SU-DHL-6 (cell line): ENCODE measurements at regions not wholly inside any gene's neighbourhood (a gene's known extent, or its start where the extent isn't known, plus 50 kb on each side); places are given as distances from the start of the nearest gene placed in this dataset.

ENCODE experiments used
- H2AFZ ChIP-seq: fragments of 200-600 bp; sonication (generic); 2 replicates; pipeline ENCODE4 v1.6.1; 2014; ENCODE audit warnings: low read depth, mild to moderate bottlenecking, moderate library complexity, mixed read lengths, antibody characterized with exemption, low read length; ENCODE audit not compliant: severe bottlenecking
- H3F3A ChIP-seq: fragments of 200-600 bp; shearing (Covaris generic); 2 replicates; pipeline ENCODE4 v1.6.0; 2016; ENCODE audit warnings: antibody characterized with exemption, mild to moderate bottlenecking; ENCODE audit not compliant: insufficient read depth
- H3K27ac ChIP-seq: fragments of 200-600 bp; sonication (generic); 2 replicates; pipeline ENCODE4 v1.5.1; 2016; ENCODE audit warnings: low read depth, mild to moderate bottlenecking, low read length, moderate library complexity, mixed read lengths
- H3K27me3 ChIP-seq: fragments of 200-600 bp; sonication (generic), shearing (Covaris generic); 2 replicates; pipeline ENCODE4 v1.6.0; 2014; ENCODE audit warnings: mild to moderate bottlenecking, low read length
- H3K36me3 ChIP-seq: fragments of 200-600 bp; sonication (generic); 2 replicates; pipeline ENCODE4 v1.6.1; 2014; ENCODE audit warnings: mild to moderate bottlenecking, low read length, mixed read lengths
- H3K4me2 ChIP-seq: fragments of 300-600, 200-600 bp; shearing (Covaris generic), sonication (generic); 2 replicates; pipeline ENCODE4 v1.6.0; 2014; ENCODE audit warnings: low read length, low read depth, mild to moderate bottlenecking; ENCODE audit not compliant: poor library complexity, severe bottlenecking
- H3K4me3 ChIP-seq: fragments of 200-600 bp; sonication (generic); 2 replicates; pipeline ENCODE4 v1.5.1; 2014; ENCODE audit warnings: antibody characterized with exemption, low read length, mild to moderate bottlenecking, mixed read lengths; ENCODE audit not compliant: insufficient read depth, poor library complexity, severe bottlenecking
- H3K79me2 ChIP-seq: fragments of 200-600 bp; sonication (generic); 2 replicates; pipeline ENCODE4 v1.6.1; 2014; ENCODE audit warnings: mild to moderate bottlenecking, low read length, moderate library complexity; ENCODE audit not compliant: insufficient read depth
- H3K9ac ChIP-seq: fragments of 200-600 bp; sonication (generic); 2 replicates; pipeline ENCODE4 v1.7.0; 2014; ENCODE audit warnings: mild to moderate bottlenecking, low read length
- H3K9me2 ChIP-seq: fragments of 200-600 bp; sonication (generic); replicated peaks from 2 replicates; pipeline ENCODE4 v1.6.1; 2014; ENCODE audit warnings: low read length; ENCODE audit not compliant: insufficient read depth
- H3K9me3 ChIP-seq: fragments of 200-600 bp; sonication (generic); 2 replicates; pipeline ENCODE4 v1.6.1; 2014; ENCODE audit warnings: low read length, mixed read lengths; ENCODE audit not compliant: insufficient read depth
- H4K20me1 ChIP-seq: fragments of 200-600 bp; sonication (generic); 2 replicates; pipeline ENCODE4 v1.6.1; 2014; ENCODE audit warnings: low read depth, mild to moderate bottlenecking, antibody characterized with exemption, low read length, moderate library complexity, mixed read lengths
- EZH2phosphoT487 ChIP-seq: fragments of 200-600 bp; sonication (generic), shearing (Covaris generic); conservative IDR thresholded peaks from 2 replicates; pipeline ENCODE4 v1.6.1; 2018; ENCODE audit warnings: mild to moderate bottlenecking, antibody characterized with exemption, low read length, moderate library complexity, mixed read lengths
- TF ChIP-seq, protein P1 (sequence below): fragments of 200-600 bp; sonication (generic); IDR thresholded peaks from one replicate; pipeline ENCODE4 v1.5.1; 2017; ENCODE audit warnings: antibody characterized with exemption, mild to moderate bottlenecking, low read length, moderate library complexity; ENCODE audit not compliant: insufficient read depth, poor library complexity, severe bottlenecking

DNA sequence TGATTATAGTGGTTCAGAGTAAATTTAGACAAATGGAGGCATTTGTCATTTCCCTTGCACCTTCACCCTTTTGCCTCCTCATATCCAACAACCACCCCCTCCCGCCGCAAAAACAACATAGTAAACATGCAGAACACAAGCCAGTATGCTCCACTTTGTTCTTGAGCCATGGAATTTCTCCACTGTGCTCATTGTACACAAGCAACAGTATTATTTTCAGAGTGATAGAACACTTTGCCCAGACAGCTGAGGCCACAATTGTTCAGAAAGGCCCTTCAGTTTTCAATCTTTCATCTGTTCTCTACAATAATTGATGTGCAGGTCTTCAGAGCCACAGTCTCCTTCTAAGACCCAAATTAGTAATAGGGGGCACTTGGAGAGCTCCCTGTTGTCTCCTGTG lies 272.8 kb upstream of the SLC30A5 start:
- H3K9me2 ChIP-seq = no peaks in the 10 kb centered on the region
- H3K4me3 ChIP-seq = no peak overlapping the region
- H3K27ac ChIP-seq = no peak overlapping the region
- H3K9ac ChIP-seq = no peak overlapping the region
- H3F3A ChIP-seq = no peaks in the 10 kb centered on the region
- no peak overlapping the region for H3K4me2 ChIP-seq
- no peaks in the 10 kb centered on the region for H3K79me2 ChIP-seq
- H3K36me3 ChIP-seq = no peaks in the 10 kb centered on the region
- no peaks in the 10 kb centered on the region for H3K9me3 ChIP-seq
- H3K27me3 ChIP-seq = no peaks in the 10 kb centered on the region
- TF ChIP-seq, protein P1, sequence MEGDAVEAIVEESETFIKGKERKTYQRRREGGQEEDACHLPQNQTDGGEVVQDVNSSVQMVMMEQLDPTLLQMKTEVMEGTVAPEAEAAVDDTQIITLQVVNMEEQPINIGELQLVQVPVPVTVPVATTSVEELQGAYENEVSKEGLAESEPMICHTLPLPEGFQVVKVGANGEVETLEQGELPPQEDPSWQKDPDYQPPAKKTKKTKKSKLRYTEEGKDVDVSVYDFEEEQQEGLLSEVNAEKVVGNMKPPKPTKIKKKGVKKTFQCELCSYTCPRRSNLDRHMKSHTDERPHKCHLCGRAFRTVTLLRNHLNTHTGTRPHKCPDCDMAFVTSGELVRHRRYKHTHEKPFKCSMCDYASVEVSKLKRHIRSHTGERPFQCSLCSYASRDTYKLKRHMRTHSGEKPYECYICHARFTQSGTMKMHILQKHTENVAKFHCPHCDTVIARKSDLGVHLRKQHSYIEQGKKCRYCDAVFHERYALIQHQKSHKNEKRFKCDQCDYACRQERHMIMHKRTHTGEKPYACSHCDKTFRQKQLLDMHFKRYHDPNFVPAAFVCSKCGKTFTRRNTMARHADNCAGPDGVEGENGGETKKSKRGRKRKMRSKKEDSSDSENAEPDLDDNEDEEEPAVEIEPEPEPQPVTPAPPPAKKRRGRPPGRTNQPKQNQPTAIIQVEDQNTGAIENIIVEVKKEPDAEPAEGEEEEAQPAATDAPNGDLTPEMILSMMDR = no peak
- TF ChIP-seq EZH2phosphoT487 = no peak
- H2AFZ ChIP-seq = no peak overlapping the region
- H4K20me1 ChIP-seq = no peaks in the 10 kb centered on the region

DNA sequence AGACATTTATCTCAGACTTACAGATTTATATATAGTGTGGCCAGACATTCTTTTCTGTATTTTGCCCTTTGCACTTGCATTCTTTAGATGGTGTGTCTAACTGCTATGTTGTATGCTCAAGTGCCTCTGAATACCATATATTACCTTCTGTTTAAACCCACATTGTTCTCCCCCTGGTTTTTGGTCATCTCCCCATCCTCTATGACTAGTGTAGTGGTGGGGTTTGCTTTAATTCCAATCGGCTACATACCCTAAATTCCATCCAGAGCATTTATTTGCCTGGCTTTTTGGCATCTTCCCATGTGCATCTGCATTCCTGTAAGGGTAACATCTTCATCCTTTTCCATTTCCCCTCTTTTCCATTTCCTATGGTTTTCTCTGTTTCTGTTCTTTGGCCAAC lies 271.0 kb upstream of the SLC30A5 start:
- no peak overlapping the region for H3K9ac ChIP-seq
- H3K27me3 ChIP-seq = no peaks in the 10 kb centered on the region
- H3K27ac ChIP-seq = no peak overlapping the region
- no peaks in the 10 kb centered on the region for H3K9me2 ChIP-seq
- no peaks in the 10 kb centered on the region for H3K9me3 ChIP-seq
- no peak overlapping the region for H2AFZ ChIP-seq
- H3K4me3 ChIP-seq = no peak overlapping the region
- H3F3A ChIP-seq = no peaks in the 10 kb centered on the region
- H3K4me2 ChIP-seq = no peak overlapping the region
- H4K20me1 ChIP-seq = no peaks in the 10 kb centered on the region
- TF ChIP-seq, protein P1 = no peak
- TF ChIP-seq EZH2phosphoT487 = no peak
- no peaks in the 10 kb centered on the region for H3K36me3 ChIP-seq
- H3K79me2 ChIP-seq = no peaks in the 10 kb centered on the region

DNA sequence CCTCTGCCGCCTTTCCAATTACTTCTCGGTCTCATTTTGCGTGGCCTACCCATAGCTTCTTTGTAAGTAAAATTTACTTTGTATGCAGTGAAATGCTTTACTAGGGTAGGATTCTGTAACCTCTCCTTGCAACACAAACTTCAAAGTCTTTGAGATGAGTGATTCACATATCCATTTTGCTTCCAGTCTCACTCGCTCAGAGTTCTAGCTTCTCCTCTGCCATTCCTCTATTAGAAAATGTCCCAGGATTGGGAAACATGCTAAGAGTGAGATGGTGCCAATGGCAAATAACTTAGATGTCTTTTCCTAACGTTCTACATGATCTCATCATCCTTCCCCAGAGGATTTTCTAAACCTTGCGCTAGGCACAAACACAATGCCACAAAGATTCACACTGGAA lies 270.5 kb upstream of the SLC30A5 start:
- Histone ChIP-seq H3K4me2 (no peak overlapping the region), H4K20me1 (no peaks in the 10 kb centered on the region), H3K27ac (no peak overlapping the region), H3K9me3 (no peaks in the 10 kb centered on the region), H3K4me3 (no peak overlapping the region), H2AFZ (no peak overlapping the region), H3F3A (no peaks in the 10 kb centered on the region), H3K36me3 (no peaks in the 10 kb centered on the region), H3K9ac (no peak overlapping the region), H3K79me2 (no peaks in the 10 kb centered on the region), H3K9me2 (no peaks in the 10 kb centered on the region), H3K27me3 (no peaks in the 10 kb centered on the region)
- TF ChIP-seq EZH2phosphoT487 = no peak

DNA sequence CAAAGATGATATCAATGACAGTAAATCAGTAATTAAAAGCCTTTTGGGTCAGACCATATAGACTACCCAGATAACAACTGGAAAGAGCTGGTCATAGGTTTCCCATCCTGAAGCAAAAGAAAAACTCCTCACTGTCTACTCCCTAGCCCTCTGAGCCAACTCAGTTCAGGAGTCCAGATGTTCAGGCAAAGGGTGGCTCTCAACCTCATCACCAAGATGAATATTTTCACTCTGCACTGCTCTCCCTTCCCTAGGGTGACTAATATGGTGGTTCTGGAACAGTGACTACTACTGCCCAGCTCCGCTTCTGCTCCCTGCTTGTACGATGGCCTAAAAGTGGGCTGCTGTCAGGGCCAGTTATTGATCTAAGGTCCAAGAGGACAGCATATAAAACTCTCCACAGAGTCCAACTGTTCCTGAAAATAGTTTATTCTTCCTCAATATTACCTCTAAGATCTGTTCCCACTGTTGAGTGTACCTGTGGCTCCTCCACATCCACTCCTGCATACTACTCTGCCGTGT lies 263.4 kb upstream of the SLC30A5 start:
- Histone ChIP-seq H3K36me3 (no peaks in the 10 kb centered on the region), H3K9ac (no peak overlapping the region), H3K9me2 (no peaks in the 10 kb centered on the region), H3K79me2 (no peaks in the 10 kb centered on the region), H3K4me2 (no peak overlapping the region), H3K27ac (no peak overlapping the region), H3K4me3 (no peak overlapping the region), H3K9me3 (no peaks in the 10 kb centered on the region), H2AFZ (no peak overlapping the region), H3F3A (no peaks in the 10 kb centered on the region), H3K27me3 (no peaks in the 10 kb centered on the region), H4K20me1 (no peaks in the 10 kb centered on the region)
- TF ChIP-seq, protein P1 = no peak
- TF ChIP-seq EZH2phosphoT487 = no peak
